H9 (cell line): ENCODE measurements at regions not wholly inside any gene's neighbourhood (a gene's known extent, or its start where the extent isn't known, plus 50 kb on each side); places are given as distances from the start of the nearest gene placed in this dataset.

ENCODE experiments used
- DNase-seq: peaks from one replicate; pipeline ENCODE4 v3.0.0-alpha.2; 2017
- H2AFZ ChIP-seq: one replicate; pipeline ENCODE4 v1.6.1; 2013; ENCODE audit warnings: mild to moderate bottlenecking, low read length, control low read depth, moderate library complexity
- H2AK5ac ChIP-seq: 2 replicates; pipeline ENCODE4 v1.6.1; 2013; ENCODE audit warnings: low read length, control low read depth, mixed read lengths; ENCODE audit not compliant: insufficient read length
- H2BK120ac ChIP-seq: one replicate; pipeline ENCODE4 v1.6.1; 2013; ENCODE audit warnings: low read depth, mild to moderate bottlenecking, low read length, control low read depth, inconsistent platforms; ENCODE audit not compliant: poor library complexity, severe bottlenecking
- H2BK12ac ChIP-seq: 2 replicates; pipeline ENCODE4 v1.6.1; 2013; ENCODE audit warnings: low read length, control low read depth, mixed read lengths, low read depth; ENCODE audit not compliant: insufficient read length
- H2BK15ac ChIP-seq: 2 replicates; pipeline ENCODE4 v1.6.1; 2013; ENCODE audit warnings: low read depth, low read length, control low read depth
- H2BK20ac ChIP-seq: one replicate; pipeline ENCODE4 v1.6.1; 2013; ENCODE audit warnings: low read depth, mild to moderate bottlenecking, low read length, control low read depth, inconsistent platforms; ENCODE audit not compliant: poor library complexity, severe bottlenecking
- H2BK5ac ChIP-seq: 2 replicates; pipeline ENCODE4 v1.6.1; 2013; ENCODE audit warnings: low read length, control low read depth, mixed read lengths; ENCODE audit not compliant: insufficient read length
- H3K14ac ChIP-seq: 2 replicates; pipeline ENCODE4 v1.6.1; 2013; ENCODE audit warnings: low read length, control low read depth; ENCODE audit not compliant: insufficient read depth
- H3K18ac ChIP-seq: 2 replicates; pipeline ENCODE4 v1.6.1; 2013; ENCODE audit warnings: low read depth, mild to moderate bottlenecking, mixed read lengths, low read length, control low read depth; ENCODE audit not compliant: insufficient read length
- H3K23ac ChIP-seq: 2 replicates; pipeline ENCODE4 v1.6.1; 2013; ENCODE audit warnings: low read length, control low read depth, mixed read lengths, low read depth; ENCODE audit not compliant: insufficient read length
- H3K23me2 ChIP-seq: 2 replicates; pipeline ENCODE4 v1.6.1; 2013; ENCODE audit warnings: low read depth, mild to moderate bottlenecking, mixed read lengths, low read length, control low read depth; ENCODE audit not compliant: insufficient read length, poor library complexity, severe bottlenecking
- H3K27ac ChIP-seq: 2 replicates; pipeline ENCODE4 v1.5.1; 2013; ENCODE audit warnings: low read length, control low read depth, mixed read lengths, low read depth; ENCODE audit not compliant: insufficient read length
- H3K27me3 ChIP-seq: 2 replicates; pipeline ENCODE4 v1.6.1; 2013; ENCODE audit warnings: low read length, control low read depth, inconsistent platforms; ENCODE audit not compliant: insufficient read depth
- H3K4ac ChIP-seq: 2 replicates; pipeline ENCODE4 v1.6.1; 2013; ENCODE audit warnings: low read depth, mild to moderate bottlenecking, control low read depth, inconsistent platforms, low read length, moderate library complexity
- H3K4me1 ChIP-seq: 2 replicates; pipeline ENCODE4 v1.6.1; 2013; ENCODE audit warnings: low read length, control low read depth, inconsistent platforms; ENCODE audit not compliant: insufficient read depth
- H3K4me2 ChIP-seq: 2 replicates; pipeline ENCODE4 v1.6.1; 2013; ENCODE audit warnings: low read length, control low read depth, mixed read lengths; ENCODE audit not compliant: insufficient read length, insufficient read depth
- H3K56ac ChIP-seq: 2 replicates; pipeline ENCODE4 v1.6.1; 2013; ENCODE audit warnings: low read depth, mild to moderate bottlenecking, mixed read lengths, low read length, control low read depth; ENCODE audit not compliant: insufficient read length
- H3K79me1 ChIP-seq: 2 replicates; pipeline ENCODE4 v1.6.1; 2013; ENCODE audit warnings: low read depth, mild to moderate bottlenecking, moderate library complexity, low read length, control low read depth, inconsistent platforms; ENCODE audit not compliant: insufficient read depth, poor library complexity, severe bottlenecking
- H3K79me2 ChIP-seq: 2 replicates; pipeline ENCODE4 v1.6.1; 2013; ENCODE audit warnings: low read length, control low read depth, inconsistent platforms; ENCODE audit not compliant: insufficient read depth
- H3K9ac ChIP-seq: 2 replicates; pipeline ENCODE4 v1.6.1; 2013; ENCODE audit warnings: low read length, control low read depth, mixed read lengths; ENCODE audit not compliant: insufficient read length; ENCODE audit errors: extremely low read depth
- H3K9me3 ChIP-seq: one replicate; pipeline ENCODE4 v1.6.1; 2013; ENCODE audit warnings: low read depth, low read length, inconsistent platforms; ENCODE audit not compliant: control insufficient read depth
- H3T11ph ChIP-seq: one replicate; pipeline ENCODE4 v1.6.1; 2013; ENCODE audit warnings: mild to moderate bottlenecking, low read length, control low read depth, inconsistent platforms
- H4K20me1 ChIP-seq: one replicate; pipeline ENCODE4 v1.6.1; 2013; ENCODE audit not compliant: control insufficient read depth, insufficient read length, insufficient read depth
- H4K5ac ChIP-seq: 2 replicates; pipeline ENCODE4 v1.6.1; 2013; ENCODE audit warnings: low read depth, mild to moderate bottlenecking, mixed read lengths, low read length, control low read depth; ENCODE audit not compliant: insufficient read length
- H4K8ac ChIP-seq: replicated peaks from 2 replicates; pipeline ENCODE4 v1.6.1; 2013; ENCODE audit warnings: low read length, control low read depth, mixed read lengths, low read depth; ENCODE audit not compliant: insufficient read length
- H4K91ac ChIP-seq: 2 replicates; pipeline ENCODE4 v1.6.1; 2013; ENCODE audit warnings: low read depth, mild to moderate bottlenecking, moderate library complexity, mixed read lengths, low read length, control low read depth; ENCODE audit not compliant: insufficient read length
- H3K27ac Mint-ChIP-seq, 3 experiments: 2 replicates in 2 of 3; 3 replicates in 1 of 3; pipeline ENCODE4 v1.8.0; 2020 to 2021; ENCODE audit warnings: mixed read lengths in 3 of 3, mild to moderate bottlenecking in 1 of 3, moderate library complexity in 1 of 3
- H3K27me3 Mint-ChIP-seq: 2 replicates; pipeline ENCODE4 v1.8.0; 2021; ENCODE audit warnings: low read depth, mild to moderate bottlenecking, moderate library complexity, mixed read lengths
- H3K36me3 Mint-ChIP-seq, 3 experiments: 2 replicates in 2 of 3; 3 replicates in 1 of 3; pipeline ENCODE4 v1.8.0; 2020 to 2021; ENCODE audit warnings: low read depth in 3 of 3, mixed read lengths in 3 of 3; ENCODE audit not compliant: insufficient read depth in 1 of 3
- H3K4me1 Mint-ChIP-seq, 2 experiments: 2 replicates each; pipeline ENCODE4 v1.8.0; 2020; ENCODE audit warnings: mixed read lengths in 2 of 2
- H3K4me3 Mint-ChIP-seq, 2 experiments: 2 replicates in 1 of 2; 3 replicates in 1 of 2; pipeline ENCODE4 v1.8.0; 2020 to 2021; ENCODE audit warnings: mild to moderate bottlenecking in 2 of 2, mixed read lengths in 2 of 2, moderate library complexity in 1 of 2
- H3K9me3 Mint-ChIP-seq, 2 experiments: 2 replicates in 1 of 2; 3 replicates in 1 of 2; pipeline ENCODE4 v1.8.0; 2020; ENCODE audit warnings: mild to moderate bottlenecking in 2 of 2, mixed read lengths in 2 of 2, moderate library complexity in 1 of 2
- CTCF ChIP-seq: fragments of 200-600 bp; sonication (generic); conservative IDR thresholded peaks from 3 replicates; pipeline ENCODE4 v1.8.0; 2021; ENCODE audit warnings: antibody characterized with exemption, mild to moderate bottlenecking
- WGBS: extraction: QIAGEN DNeasy Blood & Tissue Kit; methylation state at CpG from one replicate; pipeline ENCODE4 v1.1.7; 2013; ENCODE audit warnings: missing lambda C conversion rate, low lambda C conversion rate, mixed read lengths; ENCODE audit not compliant: insufficient read length; ENCODE audit errors: extremely low coverage; 5-methylcytosine and 5-hydroxymethylcytosine counted together

- no peak overlapping the region for H3K14ac ChIP-seq
- H3T11ph ChIP-seq = no peak overlapping the region
- no peak overlapping the region for H3K23ac ChIP-seq
- no peak overlapping the region for H3K4ac ChIP-seq
- Mint-ChIP-seq H3K27ac (no peak overlapping the region), H3K9me3 (no peaks in the 10 kb centered on the region), H3K4me3 (no peak overlapping the region), H3K36me3 (no peaks in the 10 kb centered on the region), H3K4me1 (peaks cover 3% of the 10 kb centered on the region in 2 experiments), H3K27me3 (no peaks in the 10 kb centered on the region; the same call in 1 of the 2 replicates)
- H3K79me2 ChIP-seq = no peaks in the 10 kb centered on the region
- H3K27me3 ChIP-seq = no peaks in the 10 kb centered on the region
- H2BK5ac ChIP-seq = no peak overlapping the region
- no peak overlapping the region for H3K27ac ChIP-seq
- no peak for DNase-seq
- no peak overlapping the region for H4K91ac ChIP-seq
- H3K9ac ChIP-seq = no peak overlapping the region
- H2AK5ac ChIP-seq = no peak overlapping the region
- H3K23me2 ChIP-seq = no peaks in the 10 kb centered on the region
- H4K5ac ChIP-seq = no peak overlapping the region
- no peaks in the 10 kb centered on the region for H3K79me1 ChIP-seq
- no peak overlapping the region for H2BK12ac ChIP-seq
- H3K4me1 ChIP-seq = no peaks in the 10 kb centered on the region
- TF ChIP-seq CTCF = no peak
- no peak overlapping the region for H2AFZ ChIP-seq
- no peak overlapping the region for H2BK120ac ChIP-seq
- H3K4me2 ChIP-seq = no peak overlapping the region
- no CpG with 5 or more reads among the region's 4 CpGs for WGBS
- H2BK15ac ChIP-seq = no peak overlapping the region
- no peaks in the 10 kb centered on the region for H3K9me3 ChIP-seq
- no peak overlapping the region for H3K56ac ChIP-seq
- H3K18ac ChIP-seq = no peak overlapping the region
- no peak overlapping the region for H2BK20ac ChIP-seq
- no peak overlapping the region for H4K8ac ChIP-seq
- no peaks in the 10 kb centered on the region for H4K20me1 ChIP-seq
Measured at GRCh38 chr1:199937661-199938060, 89.8 kb upstream of the NR5A2 start.
